HCT116 (cell line): ENCODE measurements at regions not wholly inside any gene's neighbourhood (a gene's known extent, or its start where the extent isn't known, plus 50 kb on each side); places are given as distances from the start of the nearest gene placed in this dataset.

Experiments used
- ATF3 ChIP-seq: IDR thresholded peaks from 2 replicates; pipeline ENCODE4 v1.6.1; 2012
- CTCF ChIP-seq, 3 experiments: fragments of 200-600 bp in 1 of 3; sonication (generic) in 1 of 3; IDR thresholded peaks in 2 of 3; conservative IDR thresholded peaks in 1 of 3; 2 replicates each; pipeline ENCODE4 v1.5.1; 2012 to 2017; ENCODE audit warnings: low read depth in 2 of 3, low read length in 2 of 3, antibody characterized with exemption in 1 of 3, borderline replicate concordance in 1 of 3, control low read depth in 1 of 3, mild to moderate bottlenecking in 1 of 3, mixed read lengths in 1 of 3, mixed run types in 1 of 3, moderate library complexity in 1 of 3; ENCODE audit not compliant: insufficient read depth in 1 of 3
- EZH2 ChIP-seq: fragments of 200-600 bp; sonication (generic); IDR thresholded peaks from 2 replicates; pipeline ENCODE4 v1.6.1; 2017; ENCODE audit warnings: antibody characterized with exemption, mixed run types
- EZH2phosphoT487 ChIP-seq: fragments of 200-600 bp; IDR thresholded peaks from 2 replicates; pipeline ENCODE4 v1.6.1; 2018; ENCODE audit warnings: antibody characterized with exemption, borderline replicate concordance
- MAX ChIP-seq: IDR thresholded peaks from 2 replicates; pipeline ENCODE4 v1.6.1; 2012
- POLR2A ChIP-seq: IDR thresholded peaks from 2 replicates; pipeline ENCODE4 v1.7.0; 2011; ENCODE audit warnings: borderline replicate concordance; ENCODE audit not compliant: insufficient read depth, insufficient read length; ENCODE audit errors: extremely low read depth
- RAD21 ChIP-seq: IDR thresholded peaks from 2 replicates; pipeline ENCODE4 v1.6.1; 2012; ENCODE audit warnings: low read depth, mild to moderate bottlenecking
- YY1 ChIP-seq: IDR thresholded peaks from 2 replicates; pipeline ENCODE4 v1.6.1; 2011; ENCODE audit warnings: low read length, low read depth, moderate library complexity, mild to moderate bottlenecking; ENCODE audit not compliant: insufficient replicate concordance; ENCODE audit errors: extremely low read depth
- ZNF274 ChIP-seq: fragments of 200-500 bp; sonication (Bioruptor generic); IDR thresholded peaks from 2 replicates; pipeline ENCODE4 v1.6.1; 2014; ENCODE audit warnings: mild to moderate bottlenecking, low read depth, low read length, inconsistent platforms

GRCh38 chr12:25675808-25676207 is 122.7 kb upstream of the LMNTD1 start:
- TF ChIP-seq ATF3 (no peak), YY1 (no peak), POLR2A (no peak), RAD21 (no peak), ZNF274 (no peak), CTCF (IDR thresholded peaks at IDR 0.05 in 2 of 3, conservative IDR thresholded peaks at IDR 0.05 in 1 of 3; ENCODE audit: borderline replicate concordance in 1 of 3, insufficient read depth in 1 of 3, low read depth in 2 of 3, low read length in 2 of 3) (no peak), EZH2 (no peak), EZH2phosphoT487 (no peak), MAX (no peak)
